Glomerular endothelial cell (primary cell): ENCODE measurements at regions not wholly inside any gene's neighbourhood (a gene's known extent, or its start where the extent isn't known, plus 50 kb on each side); places are given as distances from the start of the nearest gene placed in this dataset.

ENCODE experiments used
- DNase-seq: peaks from one replicate; pipeline ENCODE4 v3.0.0-alpha.2; 2011; ENCODE audit warnings: low read depth, low spot score; ENCODE audit errors: extremely low read depth

DNA sequence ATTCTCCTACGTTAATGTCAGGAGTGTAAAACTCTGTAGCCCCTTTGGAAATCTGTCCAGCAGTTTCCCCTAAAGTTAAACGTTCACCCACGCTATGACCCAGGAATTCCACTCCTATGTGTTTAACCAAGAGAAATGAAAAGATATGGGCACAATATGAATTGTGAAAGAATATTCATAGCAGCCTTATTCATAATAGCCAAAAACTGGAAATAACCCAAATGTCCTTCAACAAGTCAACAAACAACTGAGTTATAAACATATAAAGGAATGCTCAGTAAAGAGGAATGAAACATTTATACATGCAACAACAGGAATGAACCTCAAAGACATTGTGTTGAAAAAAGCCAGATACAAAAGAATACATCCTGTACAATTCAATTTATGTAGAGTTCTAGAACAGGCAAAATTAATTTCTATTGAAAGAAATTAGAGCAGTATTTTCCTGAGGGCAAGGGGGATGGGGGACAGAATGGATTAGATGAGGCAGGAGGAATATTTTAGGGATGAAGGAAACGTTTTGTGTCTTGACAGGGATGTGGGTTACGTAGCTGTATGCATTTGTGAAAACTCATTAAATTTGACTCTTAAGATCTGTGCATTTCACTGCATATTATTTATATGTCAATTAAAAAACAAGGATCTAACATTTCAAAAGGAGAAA, 286.7 kb upstream of the CDH5 start:
- no peak for DNase-seq

DNA sequence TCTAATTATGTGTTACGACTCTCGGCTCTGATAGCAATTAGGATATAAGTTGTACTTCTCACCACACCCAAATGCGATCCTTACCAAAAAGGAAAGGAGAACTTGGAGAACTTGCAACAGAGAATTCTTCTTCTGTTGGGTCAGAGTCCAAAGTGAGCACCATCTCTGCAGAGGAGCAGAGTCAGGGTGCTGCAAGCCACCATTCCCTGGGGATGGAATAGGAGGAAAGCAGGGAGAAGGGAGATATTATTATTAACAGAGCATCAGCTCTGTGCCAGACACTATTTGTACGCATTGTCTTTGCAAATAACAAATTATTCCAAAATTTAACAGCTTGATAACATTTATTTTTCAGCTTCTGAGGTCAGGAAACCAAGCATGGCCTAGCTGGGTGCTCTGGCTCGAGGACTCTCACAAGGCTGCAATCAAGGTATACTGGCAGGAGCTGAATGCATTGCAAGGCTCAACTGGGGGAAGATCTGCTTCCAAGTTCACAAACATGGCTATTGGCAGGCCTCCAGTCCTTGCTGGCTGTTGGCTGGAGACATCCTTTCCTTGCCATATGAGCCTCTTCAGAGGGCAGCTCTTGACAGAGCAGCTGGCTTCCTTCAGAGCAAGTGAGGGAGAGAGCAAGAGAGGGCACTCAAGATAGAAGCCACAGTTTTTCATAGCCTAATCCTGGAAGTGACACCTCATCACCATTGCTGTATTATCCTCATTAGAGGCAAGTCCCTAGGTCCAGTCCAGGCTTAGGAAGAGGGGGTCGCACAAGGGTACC, 296.2 kb upstream of the CDH5 start:
- no peak for DNase-seq

GRCh38 chr16:66069587-66069986, 296.9 kb upstream of the CDH5 start:
- no peak for DNase-seq

- DNase-seq = no peak
Measured at GRCh38 chr16:66066404-66066803, 300.1 kb upstream of the CDH5 start.

GRCh38 chr16:66065925-66066324, 300.6 kb upstream of the CDH5 start:
- no peak for DNase-seq

- no peak for DNase-seq
Measured at GRCh38 chr16:66064801-66065530, 301.5 kb upstream of the CDH5 start.

- no peak for DNase-seq
Measured at GRCh38 chr16:66058832-66059231, 307.7 kb upstream of the CDH5 start.

- no peak for DNase-seq
Measured at GRCh38 chr16:66058172-66058691, 308.3 kb upstream of the CDH5 start.

GRCh38 chr16:66057057-66057456, 309.4 kb upstream of the CDH5 start:
- no peak for DNase-seq

DNA sequence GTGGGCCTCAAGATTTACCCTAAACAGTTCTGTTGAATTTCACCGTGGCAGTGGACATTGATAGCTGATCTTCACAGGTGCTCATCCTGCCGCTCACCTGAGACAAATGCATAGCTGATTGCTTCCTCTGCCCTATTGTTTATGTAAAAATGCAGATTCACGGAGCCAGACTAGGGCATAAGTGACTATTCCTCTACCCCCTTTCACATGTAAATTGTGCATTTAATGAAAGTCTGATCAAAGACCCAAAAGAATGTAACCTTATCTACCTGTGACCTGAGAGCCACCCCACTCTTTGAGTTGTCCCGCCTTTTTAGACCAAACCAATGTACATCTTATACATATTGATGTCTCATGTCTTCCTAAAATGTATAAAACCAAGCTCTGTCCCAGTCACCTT, 312.4 kb upstream of the CDH5 start:
- DNase-seq = no peak

GRCh38 chr16:66052745-66053144, 313.7 kb upstream of the CDH5 start:
- DNase-seq = no peak

DNA sequence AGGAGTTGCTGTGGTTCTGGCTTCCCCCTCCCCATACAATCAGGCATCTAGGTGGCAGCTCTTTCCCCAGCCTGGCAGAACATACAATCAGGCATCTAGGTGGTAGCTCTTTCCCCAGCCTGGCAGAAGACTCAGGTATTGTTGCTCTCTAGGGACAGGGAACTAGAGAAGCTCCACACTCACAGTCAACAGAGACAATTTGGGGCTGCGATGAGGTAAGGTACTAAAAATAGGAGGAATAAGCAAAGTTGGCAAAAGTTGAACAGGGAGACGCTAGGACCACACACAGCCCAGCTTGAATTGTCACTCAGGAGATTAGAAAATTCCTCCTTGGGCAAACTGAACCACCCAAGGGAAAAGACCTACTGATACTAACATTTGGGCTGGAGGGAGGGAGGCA, 315.5 kb upstream of the CDH5 start:
- DNase-seq = no peak

DNA sequence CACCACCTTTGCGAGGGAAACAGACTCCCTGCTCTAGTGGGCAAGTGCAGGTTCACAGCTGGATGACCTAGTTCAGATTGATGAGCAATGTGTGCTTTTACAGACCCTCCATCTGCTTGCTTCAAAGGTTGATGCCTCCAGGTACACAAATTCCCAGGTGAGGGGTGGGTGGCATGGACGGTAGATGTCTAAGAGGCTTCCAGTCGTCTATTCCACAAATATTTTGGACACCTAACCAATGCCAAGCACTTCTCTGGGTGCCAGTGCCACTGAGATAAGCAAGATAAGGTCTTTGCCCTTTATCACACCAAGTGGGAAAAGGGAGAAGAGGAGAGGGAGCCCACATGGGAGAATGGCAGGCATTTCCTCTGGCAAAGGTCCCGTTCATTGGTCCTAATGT, 316.6 kb upstream of the CDH5 start:
- DNase-seq = no peak

- no peak for DNase-seq
Measured at GRCh38 chr16:66045626-66046025, 320.9 kb upstream of the CDH5 start.

- DNase-seq = no peak
Measured at GRCh38 chr16:66044556-66044955, 321.9 kb upstream of the CDH5 start.

DNA sequence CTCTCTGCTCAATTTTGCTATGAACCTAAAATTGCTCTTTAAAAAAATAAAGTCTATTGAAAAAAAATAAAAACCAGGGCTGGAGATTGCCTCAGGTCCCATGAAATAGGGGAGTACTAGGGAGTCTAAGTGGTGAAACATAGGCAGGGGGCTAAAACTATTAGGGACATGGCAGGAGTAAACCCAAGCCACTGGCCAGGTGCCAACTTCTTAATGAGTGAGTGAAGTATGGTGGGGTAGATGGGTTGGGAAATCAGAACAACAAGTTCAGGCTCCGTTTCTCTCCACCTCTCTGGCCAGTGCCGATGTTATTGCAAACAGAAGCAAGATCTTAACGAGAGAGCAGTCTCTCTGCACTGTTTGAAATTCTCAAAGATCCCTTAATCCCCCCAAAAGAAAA, 322.4 kb upstream of the CDH5 start:
- no peak for DNase-seq

GRCh38 chr16:66043326-66043725, 323.2 kb upstream of the CDH5 start:
- no peak for DNase-seq

GRCh38 chr16:66042341-66042740, 324.1 kb upstream of the CDH5 start:
- DNase-seq = no peak

DNA sequence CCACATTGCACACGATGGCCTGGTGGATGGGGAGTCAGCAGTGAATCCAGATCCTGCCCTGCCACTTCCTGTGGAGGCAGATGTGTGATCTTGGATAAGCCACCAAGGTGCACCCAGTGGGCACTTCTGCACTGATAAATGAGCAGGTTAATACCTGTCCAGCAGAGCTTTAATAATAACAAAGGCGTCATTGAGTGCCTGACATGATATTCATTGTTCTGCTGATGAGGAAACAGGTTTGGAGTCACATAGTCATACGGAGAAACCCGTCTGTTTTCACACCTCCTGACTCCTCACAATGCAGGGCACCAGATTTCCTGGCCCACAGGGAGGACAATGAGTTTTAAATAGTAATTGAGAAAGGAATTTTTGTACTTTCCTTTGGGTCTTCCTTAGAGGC, 324.6 kb upstream of the CDH5 start:
- DNase-seq = no peak

GRCh38 chr16:66039793-66040192, 326.7 kb upstream of the CDH5 start:
- DNase-seq = no peak

GRCh38 chr16:66036793-66037715, 329.4 kb upstream of the CDH5 start:
- no peak for DNase-seq
